GM13977 (cell line): ENCODE measurements at regions not wholly inside any gene's neighbourhood (a gene's known extent, or its start where the extent isn't known, plus 50 kb on each side); places are given as distances from the start of the nearest gene placed in this dataset.

Experiments used
- DNase-seq: peaks from one replicate; pipeline ENCODE4 v3.0.0; 2012; ENCODE audit warnings: low spot score
- CTCF ChIP-seq: IDR thresholded peaks from 2 replicates; pipeline ENCODE4 v1.5.1; 2012; ENCODE audit warnings: mild to moderate bottlenecking, control low read depth; ENCODE audit not compliant: insufficient read depth; ENCODE audit errors: extremely low read depth, missing control alignments
- in situ Hi-C: fragments of 300-500 bp; cut with MboI; formaldehyde crosslinking; loops from one replicate; pipeline ENCODE4 v1.12.0; 2022; ENCODE audit warnings: low sequenced_read_pairs, low pct_unique_long_range_greater_than_20kb, mixed read lengths, inconsistent platforms; ENCODE audit not compliant: unreplicated experiment

DNA sequence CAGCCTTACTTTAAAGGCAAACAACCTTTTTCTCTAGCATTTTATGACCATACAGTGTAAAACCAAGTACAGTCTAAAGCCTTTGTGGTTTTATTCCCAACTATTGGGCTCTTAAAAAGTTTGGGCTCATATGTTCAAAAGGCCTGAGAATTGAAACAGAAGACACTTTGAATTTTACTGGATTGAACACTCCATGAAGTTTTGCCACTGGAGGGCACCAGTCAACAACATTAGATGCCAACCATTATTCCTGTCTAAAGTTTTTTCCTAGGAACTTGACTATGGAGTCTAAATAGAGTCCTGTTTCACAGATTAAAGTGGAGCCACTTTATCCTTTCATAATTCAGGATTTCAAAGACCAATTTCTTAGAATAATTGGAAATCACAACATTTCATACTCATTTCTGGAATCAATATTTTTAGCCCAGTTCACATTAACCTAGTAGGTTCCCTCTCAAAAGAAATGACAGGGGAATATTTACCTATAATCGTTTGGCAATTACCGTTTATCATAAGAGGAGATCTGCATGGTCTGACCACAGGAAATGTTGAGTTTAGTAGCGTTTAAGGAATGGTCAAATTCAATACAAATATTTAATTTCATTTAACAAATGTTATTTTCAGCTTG lies 244.1 kb upstream of the PDZRN3 start:
- in situ Hi-C loops = no loop called here
- TF ChIP-seq CTCF = peak; percentile 31
- no peak for DNase-seq

GRCh38 chr3:73867524-73867923 lies 242.8 kb upstream of the PDZRN3 start:
- no peak for DNase-seq
- in situ Hi-C loops = no loop called here
- no peak for TF ChIP-seq CTCF

DNA sequence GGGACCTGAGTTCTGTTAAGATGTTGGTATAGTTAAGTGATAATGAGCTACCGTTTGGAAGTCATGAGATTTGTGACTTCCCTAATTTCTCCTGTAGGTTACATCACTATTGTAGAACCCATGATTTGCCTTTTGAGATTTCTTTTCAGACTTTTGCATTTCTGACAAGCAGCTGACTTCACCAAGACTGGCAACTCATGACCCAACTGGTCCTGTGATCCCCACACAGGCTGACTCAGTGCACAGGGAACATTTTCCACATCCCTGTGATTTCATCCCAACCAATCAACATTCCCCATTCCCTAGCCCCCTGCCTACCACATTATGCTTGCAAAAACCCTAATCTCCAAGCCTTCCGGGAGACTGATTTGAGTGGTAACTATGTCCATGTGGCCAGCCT lies 242.1 kb upstream of the PDZRN3 start:
- no peak for TF ChIP-seq CTCF
- in situ Hi-C loops = no loop called here
- no peak for DNase-seq

- in situ Hi-C loops = no loop called here
- TF ChIP-seq CTCF = no peak
- DNase-seq = no peak
These were observed 238.9 kb upstream of the PDZRN3 start for GRCh38 chr3:73863546-73864079.

- in situ Hi-C loops = no loop called here
- DNase-seq = no peak
- no peak for TF ChIP-seq CTCF
These were observed 231.1 kb upstream of the PDZRN3 start for GRCh38 chr3:73855813-73856212.

GRCh38 chr3:73848173-73848906 lies 223.6 kb upstream of the PDZRN3 start:
- in situ Hi-C loops = no loop called here
- peak; percentile 43 for TF ChIP-seq CTCF
- DNase-seq = peak; percentile 19
